CD4-positive, alpha-beta T cell treated with Interleukin-10 for 1 hour (primary cell): ENCODE measurements at regions not wholly inside any gene's neighbourhood (a gene's known extent, or its start where the extent isn't known, plus 50 kb on each side); places are given as distances from the start of the nearest gene placed in this dataset.
"Not testable (repeated sequence)": the region's sequence is repeated elsewhere in the genome, so short reads cannot be mapped to it uniquely, and the experiment has no call there.

ENCODE experiments used
- DNase-seq: peaks from one replicate; pipeline ENCODE4 v3.0.0-alpha.2; 2020

DNA sequence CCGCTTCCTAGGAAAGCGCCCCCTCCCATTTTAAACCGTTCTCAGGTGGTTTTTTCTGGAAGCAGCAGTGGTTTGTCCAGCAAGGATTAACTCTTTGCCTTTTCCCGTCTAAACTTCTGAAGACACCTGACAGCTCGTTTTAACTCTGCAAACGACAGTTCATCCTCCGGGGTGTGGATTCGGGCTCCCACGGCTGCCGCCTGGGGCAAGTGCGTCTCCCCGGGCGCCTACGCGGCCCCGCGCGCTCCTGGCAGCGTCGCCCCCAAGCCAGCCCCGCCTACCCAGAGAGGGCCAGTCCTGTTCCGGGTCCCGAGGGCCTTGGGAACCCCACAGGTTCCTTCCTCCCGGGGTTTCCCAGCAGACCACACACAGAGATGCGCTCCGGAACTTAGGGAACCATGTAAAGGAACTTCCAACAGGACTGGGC lies 54.4 kb downstream of the PRR18 start:
- DNase-seq, result no peak

GRCh38 chr6:166253281-166253681 lies 54.9 kb downstream of the PRR18 start:
- no peak for DNase-seq

- no peak for DNase-seq
Measured at GRCh38 chr6:166252601-166253000, 55.6 kb downstream of the PRR18 start.

DNA sequence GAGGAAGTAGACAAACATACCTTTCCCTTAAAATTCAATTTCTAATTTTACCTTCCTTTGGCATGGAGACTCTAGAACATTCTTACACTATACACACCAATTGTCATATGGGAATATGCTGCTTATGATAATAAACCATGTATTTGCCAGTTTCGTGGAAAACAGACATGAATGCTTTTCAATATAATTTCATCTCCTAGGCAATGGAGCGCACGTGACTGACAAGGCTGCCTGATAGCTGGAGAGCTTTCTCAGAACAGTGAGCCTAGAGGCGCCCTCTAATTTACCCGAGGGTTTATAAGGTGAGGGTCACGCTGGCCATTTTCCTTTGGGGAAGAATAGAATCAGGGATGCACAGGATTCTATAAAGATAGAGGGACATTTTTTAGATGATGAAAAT lies 56.5 kb downstream of the PRR18 start:
- no peak for DNase-seq

- DNase-seq, result no peak
Measured at GRCh38 chr6:166251211-166251610, 57.0 kb downstream of the PRR18 start.

DNA sequence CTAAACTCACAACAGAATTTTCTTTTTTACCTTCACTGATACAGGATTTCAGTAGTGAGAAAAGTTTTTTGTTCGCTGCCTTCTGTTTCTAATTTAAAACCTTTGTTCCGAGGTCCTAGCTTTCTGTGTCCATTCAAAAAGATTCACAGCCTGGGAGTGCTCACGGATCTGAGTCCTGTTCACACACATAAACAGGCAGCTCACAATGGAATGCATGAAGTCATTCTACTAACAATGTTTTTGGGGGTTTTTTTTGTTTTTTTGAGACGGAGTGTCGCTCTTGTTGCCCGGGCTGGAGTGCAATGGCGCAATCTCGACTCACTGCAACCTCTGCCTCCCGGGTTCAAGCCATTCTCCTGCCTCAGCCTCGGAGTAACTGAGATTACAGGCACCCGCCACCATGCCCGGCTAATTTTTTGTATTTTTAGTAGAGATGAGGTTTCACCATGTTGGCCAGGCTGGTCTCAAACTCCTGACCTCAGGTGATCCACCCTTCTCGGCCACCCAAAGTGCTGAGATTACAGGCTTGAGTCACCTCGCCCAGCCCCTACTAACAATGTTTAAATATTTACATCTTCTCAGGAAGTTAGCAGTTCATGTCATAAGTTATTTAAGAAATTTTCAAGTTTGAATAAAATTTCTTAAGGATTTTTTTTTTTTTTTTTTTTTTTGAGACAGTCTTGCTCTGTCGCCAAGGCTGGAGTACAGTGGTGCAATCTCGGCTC lies 59.0 kb downstream of the PRR18 start:
- not testable (repeated sequence) for DNase-seq

- no peak for DNase-seq
Measured at GRCh38 chr6:166245148-166245547, 63.0 kb downstream of the PRR18 start.

DNA sequence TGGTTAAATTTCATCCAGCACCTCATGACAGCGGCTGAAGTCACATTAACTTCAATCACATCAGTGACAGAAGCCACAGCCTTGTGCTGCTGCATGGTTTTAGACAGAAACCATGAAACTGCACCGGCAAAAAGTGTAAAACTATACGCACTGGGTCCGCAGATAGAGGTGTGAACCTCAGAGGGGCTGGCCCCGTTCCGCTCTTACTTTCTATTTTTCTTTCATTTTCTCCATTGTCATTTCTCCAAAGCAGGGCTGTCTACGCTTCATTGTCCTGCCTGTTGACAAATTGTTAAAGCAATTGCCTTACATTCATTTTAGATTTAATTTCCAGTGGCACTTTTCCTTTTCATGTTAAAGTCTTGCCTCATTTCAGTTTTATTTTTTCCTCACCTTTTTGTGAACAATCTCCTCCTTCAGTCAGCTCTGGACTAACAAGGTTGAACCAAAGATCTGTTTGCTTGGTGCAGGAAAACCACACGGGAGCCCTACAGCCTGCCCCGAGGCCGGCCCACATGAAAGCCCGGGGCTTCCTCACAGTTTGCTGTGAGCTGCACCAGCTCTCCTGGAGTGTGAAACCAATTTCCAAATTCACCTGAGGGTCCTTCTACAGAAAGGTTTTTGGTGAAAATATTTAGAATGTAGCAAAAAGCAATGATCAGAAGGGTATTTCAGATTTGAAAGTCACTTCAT lies 63.7 kb downstream of the PRR18 start:
- peak; percentile 30 for DNase-seq

- DNase-seq, result no peak
Measured at GRCh38 chr6:166242888-166243287, 65.3 kb downstream of the PRR18 start.

DNA sequence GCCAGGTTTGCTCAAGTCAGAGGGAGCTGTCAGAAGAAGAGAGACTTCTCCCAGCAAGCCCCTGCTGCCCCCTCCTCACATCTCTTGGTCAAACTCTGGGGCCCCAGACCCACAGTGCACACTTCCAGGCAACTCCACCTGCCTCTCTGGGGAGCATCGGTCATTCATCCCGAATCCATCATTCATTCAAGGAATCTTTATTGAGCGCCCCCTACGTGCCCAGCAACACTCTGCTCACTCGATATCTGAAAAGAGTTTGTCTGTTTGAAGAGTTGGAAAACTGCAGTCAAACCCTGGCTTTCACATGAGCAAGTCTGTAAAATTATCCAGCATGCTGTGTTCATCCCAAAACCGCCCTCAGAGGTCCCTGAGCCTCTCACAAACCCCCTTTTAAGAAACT lies 66.2 kb downstream of the PRR18 start:
- DNase-seq, result no peak

DNA sequence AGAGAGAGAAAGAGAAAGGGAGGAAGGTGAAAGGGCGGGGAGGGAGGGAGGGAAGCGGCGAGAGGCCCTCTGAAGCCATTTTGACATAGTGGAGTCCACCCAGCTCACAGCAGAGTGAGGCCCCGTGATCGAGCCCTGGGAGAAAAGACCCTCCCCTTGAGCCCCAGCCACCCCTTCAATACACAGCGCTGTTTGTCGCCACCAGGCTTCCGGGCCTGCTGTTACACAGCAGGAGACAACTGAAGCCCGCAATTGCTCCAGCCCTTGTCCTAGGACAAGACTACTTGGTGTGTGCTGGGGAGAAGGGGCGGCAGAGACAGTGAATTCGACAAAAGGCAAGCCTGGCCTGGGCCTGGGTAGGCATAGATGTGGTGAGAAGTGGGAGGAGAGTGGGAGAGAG lies 67.3 kb downstream of the PRR18 start:
- no peak for DNase-seq

DNA sequence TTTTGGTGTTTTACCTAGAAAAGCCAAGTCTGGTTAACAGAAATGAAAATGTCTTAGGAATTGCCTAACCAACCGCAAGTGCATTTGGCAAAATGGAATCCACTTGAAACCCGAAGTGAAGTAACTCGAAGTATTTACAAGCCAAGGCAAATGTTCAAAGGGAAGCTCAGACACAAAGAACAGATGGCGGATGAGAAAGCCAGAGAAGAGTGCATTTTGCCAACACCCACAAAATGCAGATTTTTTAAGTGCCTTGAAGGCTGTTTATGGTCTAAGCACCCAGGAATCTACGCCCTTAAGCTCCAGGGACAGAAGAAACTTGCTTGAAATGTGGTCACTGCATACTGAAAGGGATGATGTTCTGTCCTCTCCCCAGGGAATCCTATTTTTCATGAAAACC lies 70.0 kb upstream of the TBXT start:
- DNase-seq, result no peak

GRCh38 chr6:166236596-166236995 lies 68.9 kb upstream of the TBXT start:
- DNase-seq, result no peak

DNA sequence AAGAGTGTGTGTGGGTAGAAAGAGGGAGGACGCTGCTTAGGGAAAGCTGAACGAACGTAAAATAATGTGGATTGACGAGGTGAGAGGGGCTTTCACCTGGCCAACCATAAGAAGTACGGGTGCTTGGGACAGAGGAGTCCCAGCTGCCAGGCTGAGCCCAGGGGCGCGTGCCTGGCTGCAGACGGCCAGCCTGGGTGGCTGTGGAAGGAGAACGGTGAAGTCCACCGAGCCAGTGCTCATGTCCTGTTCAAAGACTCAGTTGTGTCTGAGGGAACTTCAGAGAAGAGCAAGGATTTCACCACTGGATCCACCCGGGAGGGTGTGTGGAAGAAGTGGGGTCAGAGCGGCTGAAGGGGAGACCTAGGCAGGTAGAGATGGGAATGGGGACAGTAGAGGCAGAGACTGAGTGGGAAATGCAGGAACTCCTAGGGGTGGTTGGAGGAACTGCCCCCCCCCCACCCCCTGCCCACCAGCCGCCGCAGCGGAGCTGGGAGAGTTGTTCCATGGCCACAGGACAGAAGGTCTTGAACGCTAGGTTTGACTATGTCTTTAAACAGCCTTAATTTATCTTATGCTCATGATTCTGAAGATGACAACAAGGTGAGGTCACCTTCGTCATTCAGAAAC lies 68.1 kb upstream of the TBXT start:
- no peak for DNase-seq

DNA sequence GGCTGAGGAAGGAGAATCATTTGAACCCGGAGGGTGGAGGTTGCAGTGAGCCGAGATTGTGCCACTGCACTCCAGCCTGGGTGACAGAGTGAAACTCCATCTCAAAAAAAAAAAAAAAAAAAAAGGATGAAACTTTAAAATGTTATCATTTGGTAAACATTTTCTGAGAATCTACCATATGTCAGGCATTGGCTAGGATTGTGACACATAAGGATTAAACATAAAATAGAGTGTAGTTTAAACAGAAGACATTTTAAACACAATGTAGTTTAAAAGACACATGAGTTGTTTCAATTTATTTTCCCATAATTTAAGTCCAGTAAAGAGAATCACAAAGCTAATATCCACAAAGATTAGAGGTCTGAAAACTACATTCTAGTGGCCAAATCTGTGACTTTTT lies 63.5 kb upstream of the TBXT start:
- DNase-seq, result not testable (repeated sequence)

DNA sequence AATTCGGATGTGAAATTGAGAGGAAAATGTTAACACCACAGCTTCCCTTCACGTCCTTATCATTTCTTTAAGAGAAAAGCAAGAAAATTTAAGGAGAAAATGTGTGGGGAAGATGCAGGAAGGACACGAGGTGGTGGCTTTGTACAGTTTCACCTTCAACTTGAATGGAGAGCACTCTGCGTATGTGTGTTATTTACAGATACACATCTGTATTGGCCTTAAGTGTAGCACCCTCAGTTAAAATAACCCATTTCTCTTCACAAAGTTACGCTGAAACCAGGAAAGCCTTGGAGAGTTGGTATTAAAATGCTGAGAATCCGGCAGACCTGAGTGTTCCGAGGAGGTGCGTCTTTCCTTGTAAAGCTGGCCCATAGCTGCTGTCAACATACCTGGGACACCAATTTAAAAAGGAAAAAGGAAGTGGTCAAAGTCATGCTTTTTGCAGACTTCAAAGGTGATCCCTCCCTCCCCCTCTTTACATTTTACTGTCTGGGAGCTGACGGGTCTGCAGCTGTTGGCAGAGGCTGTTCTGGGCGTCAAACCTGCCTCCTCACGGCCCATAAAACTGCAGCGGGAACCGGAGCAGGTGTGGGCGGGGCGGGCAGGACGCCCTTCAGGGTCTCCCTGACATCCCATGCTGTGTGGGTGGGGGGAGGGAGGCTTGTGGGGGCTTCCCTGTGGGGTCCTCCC lies 61.3 kb upstream of the TBXT start:
- no peak for DNase-seq

- no peak for DNase-seq
Measured at GRCh38 chr6:166228425-166228824, 60.8 kb upstream of the TBXT start.

DNA sequence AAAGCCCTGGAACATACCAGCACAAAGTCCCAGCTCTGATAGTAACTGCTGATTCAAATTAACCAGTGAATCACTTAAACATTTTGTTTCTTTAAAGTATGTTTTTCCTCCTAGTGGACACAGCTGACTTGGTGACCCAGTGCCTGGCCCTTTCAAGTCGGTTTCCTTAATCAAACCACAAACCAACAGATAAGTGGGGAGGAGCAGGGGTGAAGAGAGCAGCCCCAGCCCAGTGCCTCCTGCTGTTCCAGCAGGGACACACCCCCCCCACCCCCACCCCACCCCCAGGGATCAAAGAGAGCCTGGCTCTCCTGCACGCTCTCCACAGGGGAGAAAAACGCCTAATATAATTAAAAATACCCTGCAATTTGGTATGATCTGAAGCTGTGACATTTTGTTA lies 55.4 kb upstream of the TBXT start:
- DNase-seq, result no peak

GRCh38 chr6:166222631-166223030 lies 55.0 kb upstream of the TBXT start:
- no peak for DNase-seq

DNA sequence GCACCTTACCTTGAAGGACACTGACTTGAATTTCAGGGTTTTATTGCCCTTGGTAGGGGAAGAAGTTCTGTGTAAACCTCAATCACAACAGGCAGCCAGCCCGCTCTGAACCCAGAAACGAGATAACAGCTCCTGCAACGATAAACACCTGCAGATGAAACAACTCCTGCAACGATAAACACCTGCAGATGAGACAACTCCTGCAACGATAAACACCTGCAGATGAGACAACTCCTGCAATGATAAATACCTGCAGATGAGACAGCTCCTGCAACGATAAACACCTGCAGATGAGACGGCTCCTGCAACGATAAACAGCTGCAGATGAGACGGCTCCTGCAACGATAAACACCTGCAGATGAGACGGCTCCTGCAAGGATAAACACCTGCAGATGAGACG lies 54.0 kb upstream of the TBXT start:
- DNase-seq, result no peak

- no peak for DNase-seq
Measured at GRCh38 chr6:166221040-166221439, 53.4 kb upstream of the TBXT start.
